ENCODE measurements at regions not wholly inside any gene's neighbourhood (a gene's known extent, or its start where the extent isn't known, plus 50 kb on each side); places are given as distances from the start of the nearest gene placed in this dataset.
"Not testable (repeated sequence)": the region's sequence is repeated elsewhere in the genome, so short reads cannot be mapped to it uniquely, and the experiment has no call there.

- no peak for DNase-seq (ENCODE audit: low read depth in 2 of 3, low spot score in 1 of 3)
Measured at GRCh38 chr7:124254396-124254795, 221.5 kb upstream of the TMEM229A start.

DNA sequence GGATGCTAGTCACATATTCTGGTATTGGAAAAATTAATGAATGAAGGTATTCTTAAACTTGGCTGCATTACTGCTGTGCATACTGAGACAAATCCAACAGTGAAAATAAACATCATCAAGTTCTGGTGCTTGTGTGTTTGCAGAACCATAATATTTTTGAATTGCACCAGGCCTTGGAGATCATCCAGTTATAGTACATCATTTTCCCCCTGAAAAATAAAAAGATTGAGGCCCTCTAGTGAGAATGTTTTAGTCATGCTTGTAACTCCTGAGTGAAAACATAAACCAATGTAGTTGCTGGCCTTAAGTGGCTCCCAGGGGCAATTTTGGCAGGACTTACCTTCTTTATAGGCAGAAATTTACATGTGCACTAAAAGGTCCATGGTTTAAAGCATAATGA lies 218.8 kb upstream of the TMEM229A start:
- no peak for DNase-seq (ENCODE audit: low read depth in 2 of 3, low spot score in 1 of 3)

- DNase-seq (ENCODE audit: low read depth in 2 of 3, low spot score in 1 of 3): no peak
Measured at GRCh38 chr7:124250297-124251034, 217.6 kb upstream of the TMEM229A start.

DNA sequence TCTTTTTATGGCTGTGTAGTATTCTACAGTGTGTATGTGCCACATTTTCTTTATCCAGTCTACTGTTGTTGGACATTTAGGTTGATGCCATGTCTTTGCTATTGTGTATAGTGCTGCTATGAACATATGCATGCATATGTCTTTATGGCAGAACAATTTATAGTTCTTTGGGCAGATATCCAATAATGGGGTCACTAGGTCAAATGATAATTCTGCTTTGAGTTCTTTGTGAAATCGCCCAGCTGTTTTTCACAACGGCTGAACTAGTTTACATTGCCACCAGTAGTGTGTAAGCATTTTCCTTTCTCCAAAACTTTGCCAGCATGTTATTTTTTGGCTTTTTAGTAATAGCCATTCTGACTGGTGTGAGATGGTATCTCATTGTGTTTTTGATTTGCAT lies 214.8 kb upstream of the TMEM229A start:
- DNase-seq (ENCODE audit: low read depth in 2 of 3, low spot score in 1 of 3): no peak

DNA sequence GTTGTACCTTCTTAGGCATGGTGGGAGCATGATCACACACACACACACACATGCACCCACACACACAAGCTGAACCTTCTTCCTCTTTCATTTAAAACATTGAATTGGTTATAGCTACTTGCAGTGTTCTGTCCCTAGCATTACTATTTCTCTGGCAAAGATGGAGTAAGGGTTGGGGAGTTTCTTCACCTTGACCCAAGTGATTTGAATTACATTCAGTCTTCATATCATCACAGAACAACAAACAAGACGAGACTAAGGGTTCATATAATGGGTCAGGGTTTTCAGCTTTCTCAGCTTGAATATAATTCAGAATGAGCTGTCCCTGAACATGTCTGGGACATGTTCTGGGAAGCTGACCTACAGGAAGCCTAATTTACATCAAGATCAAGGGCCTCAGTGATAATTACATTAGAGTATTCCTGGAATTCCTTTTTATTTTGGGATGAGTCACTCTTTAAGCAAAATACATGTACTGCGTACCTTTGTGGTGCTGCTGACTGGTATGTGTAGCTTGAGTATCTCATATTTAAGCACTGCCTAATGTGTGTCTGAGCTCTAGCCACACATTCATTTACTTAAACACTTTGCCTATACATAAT lies 213.5 kb upstream of the TMEM229A start:
- DNase-seq (ENCODE audit: low read depth in 2 of 3, low spot score in 1 of 3): no peak

DNA sequence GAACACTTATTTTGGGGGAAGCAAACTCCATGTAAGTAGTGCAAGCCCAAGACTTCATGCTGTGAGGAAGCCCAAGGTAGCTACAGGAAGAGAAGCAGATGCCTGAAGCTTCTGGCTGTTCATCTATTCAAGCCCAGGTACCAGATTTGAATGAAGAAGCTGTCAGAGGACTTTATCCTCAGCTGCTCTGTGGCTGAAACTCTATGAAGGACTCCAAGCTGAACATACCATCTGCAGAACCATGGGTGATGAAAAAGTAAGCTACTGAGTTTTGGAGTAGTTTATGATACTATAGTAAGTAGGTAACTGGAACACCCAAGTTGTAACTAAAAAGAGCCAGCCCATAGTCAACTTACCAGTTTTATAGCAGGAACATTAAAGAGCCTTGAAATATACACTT lies 211.6 kb upstream of the TMEM229A start:
- not testable (repeated sequence) for DNase-seq (ENCODE audit: low read depth in 2 of 3, low spot score in 1 of 3)

GRCh38 chr7:124219681-124220080 lies 186.8 kb upstream of the TMEM229A start:
- no peak for DNase-seq (ENCODE audit: low read depth in 2 of 3, low spot score in 1 of 3)

DNA sequence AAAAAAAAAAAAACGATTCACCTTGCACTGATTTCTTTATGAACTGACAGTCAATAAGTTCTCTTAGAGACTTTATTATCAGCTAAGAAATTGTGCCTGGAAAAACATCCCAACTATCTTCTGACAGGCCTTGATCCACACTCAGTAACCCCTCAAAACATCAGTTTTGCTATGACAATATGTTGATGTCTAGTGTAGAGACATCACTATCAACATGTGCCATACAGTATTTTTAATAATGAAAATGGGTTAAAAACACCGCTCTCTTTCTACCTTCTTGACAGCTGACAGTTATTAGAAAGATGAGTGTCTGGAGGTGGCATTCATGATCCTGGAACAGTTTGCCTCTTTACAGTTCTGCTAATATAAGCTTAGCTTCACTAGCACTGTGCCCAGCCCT lies 175.8 kb upstream of the TMEM229A start:
- DNase-seq (ENCODE audit: low read depth in 2 of 3, low spot score in 1 of 3): no peak

GRCh38 chr7:124208173-124208572 lies 175.3 kb upstream of the TMEM229A start:
- no peak for DNase-seq (ENCODE audit: low read depth in 2 of 3, low spot score in 1 of 3)

DNA sequence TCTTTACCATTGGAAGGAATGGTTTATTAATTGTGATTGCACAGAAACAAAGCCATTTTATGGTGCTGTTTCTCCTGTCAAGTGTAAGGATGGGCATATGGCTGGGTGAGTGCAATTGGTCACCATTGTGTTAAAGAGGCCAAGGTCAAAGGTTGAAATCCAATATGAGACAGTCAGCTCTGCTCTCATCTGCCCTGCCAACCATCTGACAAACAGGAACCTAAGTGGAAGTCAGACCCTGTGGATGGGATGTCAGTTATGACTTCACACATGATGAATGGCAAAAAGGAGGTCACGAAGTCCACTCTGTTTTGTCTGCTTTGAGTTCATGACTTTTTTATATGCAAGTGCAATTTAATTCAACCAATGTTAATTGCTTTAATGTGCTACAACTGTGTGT lies 172.7 kb upstream of the TMEM229A start:
- no peak for DNase-seq (ENCODE audit: low read depth in 2 of 3, low spot score in 1 of 3)

GRCh38 chr7:124202546-124202945 lies 169.7 kb upstream of the TMEM229A start:
- DNase-seq (ENCODE audit: low read depth in 2 of 3, low spot score in 1 of 3): no peak

DNA sequence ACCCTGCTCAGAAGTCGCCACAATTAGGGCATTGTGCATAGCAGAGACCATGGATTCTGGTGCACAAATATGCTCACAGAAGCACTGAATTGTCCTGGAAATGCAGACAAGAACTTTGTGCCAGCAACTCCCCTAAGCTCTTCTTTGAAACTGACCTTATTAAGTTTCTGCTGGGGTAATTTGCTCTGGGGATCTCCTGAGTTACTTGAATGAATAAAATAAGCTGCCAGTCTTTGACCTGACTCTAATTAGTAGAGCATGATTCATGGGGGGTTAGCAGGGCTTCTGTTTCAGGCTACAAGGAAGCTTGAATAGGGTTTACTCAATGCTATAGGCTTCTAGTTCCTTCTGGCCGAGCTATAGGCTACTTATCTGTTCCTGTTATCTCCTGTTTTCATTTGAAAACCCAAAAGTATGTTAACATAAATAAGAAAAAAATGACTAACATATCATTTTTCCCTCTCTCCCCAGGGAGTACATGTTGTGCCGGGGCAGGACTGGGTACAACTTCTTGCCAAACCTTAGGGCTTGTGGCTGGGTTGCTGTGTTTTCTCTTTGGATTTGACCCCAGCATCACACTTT lies 169.0 kb upstream of the TMEM229A start:
- DNase-seq (ENCODE audit: low read depth in 2 of 3, low spot score in 1 of 3): no peak

DNA sequence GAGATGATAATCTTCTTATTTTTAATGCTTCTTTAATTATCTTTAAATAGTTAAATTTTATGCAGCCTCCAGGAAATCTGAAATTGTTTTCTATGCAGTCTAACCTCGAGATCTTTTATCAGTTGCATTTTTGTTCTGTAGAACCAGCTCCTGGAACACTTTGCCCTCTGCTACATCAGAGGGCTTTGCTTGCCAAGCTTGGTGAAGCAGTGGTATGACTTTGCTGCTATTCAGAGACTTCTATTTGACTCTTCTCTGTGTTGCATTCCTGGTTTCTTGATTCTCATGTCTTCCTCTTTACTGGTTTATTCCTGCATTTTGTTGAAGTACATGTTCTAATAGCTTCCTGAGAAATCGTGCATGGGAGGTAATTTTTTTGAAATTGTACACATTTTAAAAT lies 163.7 kb upstream of the TMEM229A start:
- no peak for DNase-seq (ENCODE audit: low read depth in 2 of 3, low spot score in 1 of 3)

DNA sequence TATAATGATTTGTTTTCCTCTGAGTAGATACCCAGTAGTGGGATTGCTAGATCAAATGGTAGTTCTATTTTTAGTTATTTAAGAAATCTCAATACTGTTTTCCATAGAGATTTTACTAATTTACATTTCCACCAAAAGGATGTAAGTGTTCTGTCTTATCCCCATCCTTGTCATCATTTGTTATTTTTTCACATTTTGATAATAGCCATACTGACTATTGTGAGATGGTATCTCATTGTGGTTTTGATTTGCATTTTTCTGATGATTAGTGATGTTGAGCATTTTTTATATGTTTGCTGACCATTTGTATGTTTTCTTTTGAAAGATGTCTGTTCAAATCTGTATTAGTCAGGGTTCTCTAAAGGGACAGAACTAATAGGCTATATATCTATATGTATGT lies 160.0 kb upstream of the TMEM229A start:
- no peak for DNase-seq (ENCODE audit: low read depth in 2 of 3, low spot score in 1 of 3)

DNA sequence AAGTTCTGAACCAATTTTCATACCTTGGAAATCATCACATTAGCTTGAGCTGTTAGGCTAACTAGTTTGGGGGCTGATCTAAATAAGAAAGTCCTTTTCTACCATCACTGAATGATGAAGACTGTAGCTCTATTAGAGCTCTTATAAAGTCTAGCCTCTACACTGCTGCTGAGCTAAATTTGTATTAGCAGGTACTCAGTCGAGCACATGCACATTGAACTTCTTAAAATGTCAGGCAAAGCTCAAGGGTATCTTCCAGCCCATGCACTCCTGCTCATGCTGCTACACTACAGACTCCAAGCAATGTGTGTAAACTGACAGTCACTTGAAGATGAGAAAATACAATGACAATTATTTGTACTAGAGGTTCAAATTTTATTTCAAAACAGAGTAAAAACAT lies 158.8 kb upstream of the TMEM229A start:
- no peak for DNase-seq (ENCODE audit: low read depth in 2 of 3, low spot score in 1 of 3)

DNA sequence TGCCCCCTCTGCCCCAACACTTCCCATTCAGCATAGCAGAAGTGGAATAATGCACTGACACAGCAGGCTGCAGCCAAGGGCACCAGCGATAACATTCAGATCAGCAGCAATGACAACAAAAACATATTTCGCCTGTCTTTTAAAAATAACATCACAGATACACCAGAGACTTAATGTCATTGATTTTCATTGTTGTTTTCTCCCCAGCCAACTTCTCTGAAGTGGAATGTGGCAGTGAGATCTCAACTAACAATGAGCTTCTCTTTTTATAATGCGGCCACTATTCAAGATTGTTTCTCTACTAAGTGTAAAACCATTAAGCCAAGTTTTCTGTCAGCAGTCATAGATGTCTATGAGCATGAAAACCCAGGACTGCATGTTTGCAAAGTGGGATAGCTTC lies 158.2 kb upstream of the TMEM229A start:
- no peak for DNase-seq (ENCODE audit: low read depth in 2 of 3, low spot score in 1 of 3)

GRCh38 chr7:124188576-124188975 lies 155.7 kb upstream of the TMEM229A start:
- no peak for DNase-seq (ENCODE audit: low read depth in 2 of 3, low spot score in 1 of 3)

DNA sequence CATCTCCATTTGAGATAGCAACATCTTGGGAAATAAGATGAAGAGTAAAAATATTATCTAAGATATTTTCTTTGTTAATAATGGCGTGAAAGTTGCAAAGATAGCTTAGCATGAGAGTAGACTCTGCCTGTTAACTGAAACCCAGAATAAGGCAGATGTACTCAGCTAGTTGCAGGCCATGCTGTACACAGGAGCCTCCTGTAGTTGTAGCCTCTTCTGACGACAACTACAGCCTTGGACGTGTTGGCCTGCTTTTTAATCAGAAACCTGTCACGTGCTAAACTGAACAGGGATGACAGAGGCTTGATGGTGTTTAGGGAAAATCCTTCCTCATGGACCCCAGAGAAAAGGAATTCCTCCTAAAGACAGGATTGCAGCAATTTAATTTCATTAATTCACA lies 155.1 kb upstream of the TMEM229A start:
- no peak for DNase-seq (ENCODE audit: low read depth in 2 of 3, low spot score in 1 of 3)

- no peak for DNase-seq (ENCODE audit: low read depth in 2 of 3, low spot score in 1 of 3)
Measured at GRCh38 chr7:124183649-124184048, 150.8 kb upstream of the TMEM229A start.

GRCh38 chr7:124179641-124180040 lies 146.8 kb upstream of the TMEM229A start:
- no peak for DNase-seq (ENCODE audit: low read depth in 2 of 3, low spot score in 1 of 3)

DNA sequence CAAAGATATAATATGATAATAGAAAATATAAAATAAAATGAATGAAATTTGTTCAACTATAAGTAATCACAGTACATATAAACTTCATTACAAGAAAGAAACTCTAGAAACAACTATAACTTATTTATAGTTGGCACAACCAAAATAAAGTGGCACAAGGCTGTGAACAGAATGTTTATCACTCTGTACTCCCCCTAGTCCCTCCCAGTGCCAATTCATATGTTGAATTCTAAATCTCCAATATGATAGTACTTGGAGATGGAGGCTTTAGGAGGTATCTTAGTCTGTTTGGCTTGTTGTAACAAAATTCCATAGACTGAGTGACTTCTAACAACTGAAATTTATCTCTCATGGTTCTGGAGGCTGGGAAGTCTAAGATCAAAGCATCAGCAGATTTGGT lies 145.0 kb upstream of the TMEM229A start:
- no peak for DNase-seq (ENCODE audit: low read depth in 2 of 3, low spot score in 1 of 3)

DNA sequence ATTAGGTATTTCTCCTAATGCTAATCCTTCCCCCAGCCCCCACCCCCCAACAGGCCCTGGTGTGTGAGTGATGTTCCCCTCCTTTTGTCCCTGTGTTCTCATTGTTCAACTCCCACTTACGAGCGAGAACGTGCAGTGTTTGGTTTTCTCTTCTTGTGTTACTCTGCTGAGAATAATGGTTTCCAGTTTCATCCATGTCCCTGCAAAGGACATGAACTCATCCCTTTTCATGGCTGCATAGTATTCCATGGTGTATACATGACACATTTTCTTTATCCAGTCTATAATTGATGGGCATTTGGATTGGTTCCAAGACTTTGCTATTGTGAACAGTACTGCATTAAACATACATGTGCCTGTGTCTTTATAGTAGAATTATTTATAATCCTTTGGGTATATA lies 138.9 kb upstream of the TMEM229A start:
- DNase-seq (ENCODE audit: low read depth in 2 of 3, low spot score in 1 of 3): not testable (repeated sequence)

- no peak for DNase-seq (ENCODE audit: low read depth in 2 of 3, low spot score in 1 of 3)
Measured at GRCh38 chr7:124171068-124171467, 138.2 kb upstream of the TMEM229A start.

All from stimulated activated CD4-positive, alpha-beta T cell treated with anti-CD3 and anti-CD28 coated beads, Interleukin-12 subunit alpha, Interleukin-12 subunit beta, amount 100 ng/mL, for 48 hours (primary cell).